ENCODE measurements at regions not wholly inside any gene's neighbourhood (a gene's known extent, or its start where the extent isn't known, plus 50 kb on each side); places are given as distances from the start of the nearest gene placed in this dataset.

GRCh38 chr12:41795910-41796309 lies 348.8 kb downstream of the GXYLT1 start:
- Mint-ChIP-seq H3K36me3 (no peaks in the 10 kb centered on the region), H3K4me1 (no peaks in the 10 kb centered on the region), H3K4me3 (no peak overlapping the region), H3K27ac (no peak overlapping the region), H3K27me3 (peaks cover 0 to 10% of the 10 kb centered on the region in 2 donors), H3K9me3 (peaks cover under 1 to 2% (median 1%) of the 10 kb centered on the region in 3 donors)
- no peaks in the 10 kb centered on the region for H3K9me3 ChIP-seq
- no peaks in the 10 kb centered on the region for H3K27me3 ChIP-seq (replicated peaks in 1 of 2; ENCODE audit: control insufficient read depth in 2 of 2, extremely low read depth in 1 of 2, insufficient read depth in 2 of 2, low read length in 1 of 2)
- ATAC-seq (replicated peaks in 1 of 4) (no peak), DNase-seq (no peak)
- H3K4me3 ChIP-seq (ENCODE audit: control insufficient read depth in 1 of 2, extremely low read depth in 1 of 2, low read length in 1 of 2), result no peak overlapping the region
- ChIA-PET POLR2A (no interaction called here), CTCF (no interaction called here)
- no peaks in the 10 kb centered on the region for H3K36me3 ChIP-seq (ENCODE audit: control insufficient read depth in 2 of 2, extremely low read depth in 1 of 2, insufficient read depth in 1 of 2, low read length in 1 of 2)
- no peak overlapping the region for H3K27ac ChIP-seq (ENCODE audit: low read length)
- no peaks in the 10 kb centered on the region for H3K4me1 ChIP-seq (ENCODE audit: control insufficient read depth in 1 of 2, extremely low read depth in 1 of 2, insufficient read depth in 2 of 2, low read length in 2 of 2)
- WGBS (ENCODE audit: insufficient coverage), result 87% methylated on average over 3 of the region's 5 CpGs

DNA sequence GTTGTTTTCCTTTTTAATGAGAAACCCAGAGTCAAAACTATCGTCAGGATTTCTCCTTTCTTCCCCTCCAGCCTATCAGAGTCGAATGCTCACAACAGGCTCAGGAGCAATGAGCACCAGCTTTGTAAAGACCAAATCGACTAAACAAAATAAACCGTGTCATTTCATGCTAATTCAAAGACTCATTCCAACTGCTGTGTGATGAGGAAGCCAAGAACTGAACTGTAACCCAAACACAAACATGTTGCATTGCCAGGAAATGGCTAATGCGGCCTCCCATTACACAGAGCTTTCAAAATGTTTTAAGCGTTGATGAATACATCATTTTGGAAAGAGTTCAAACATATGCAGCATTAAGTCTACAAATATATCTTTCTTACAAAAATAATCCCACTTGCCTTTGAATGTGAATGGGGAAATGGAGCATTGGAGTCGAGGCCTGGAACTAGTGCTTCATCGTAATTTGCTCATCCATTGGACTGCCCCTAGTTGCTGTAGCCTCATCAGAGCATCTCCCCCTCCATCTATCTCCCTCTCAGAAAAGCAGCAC lies 349.5 kb downstream of the GXYLT1 start:
- Mint-ChIP-seq H3K9me3 (peaks cover 4 to 5% (median 4%) of the 10 kb centered on the region in 3 donors), H3K27me3 (peaks cover 0 to 10% of the 10 kb centered on the region in 2 donors), H3K27ac (no peak overlapping the region), H3K36me3 (no peaks in the 10 kb centered on the region), H3K4me1 (no peaks in the 10 kb centered on the region), H3K4me3 (no peak overlapping the region)
- ATAC-seq (replicated peaks in 1 of 4) (no peak), DNase-seq (no peak)
- H3K27me3 ChIP-seq (replicated peaks in 1 of 2; ENCODE audit: control insufficient read depth in 2 of 2, extremely low read depth in 1 of 2, insufficient read depth in 2 of 2, low read length in 1 of 2), result no peaks in the 10 kb centered on the region
- H3K4me1 ChIP-seq (ENCODE audit: control insufficient read depth in 1 of 2, extremely low read depth in 1 of 2, insufficient read depth in 2 of 2, low read length in 2 of 2), result no peaks in the 10 kb centered on the region
- H3K4me3 ChIP-seq (ENCODE audit: control insufficient read depth in 1 of 2, extremely low read depth in 1 of 2, low read length in 1 of 2), result no peak overlapping the region
- H3K36me3 ChIP-seq (ENCODE audit: control insufficient read depth in 2 of 2, extremely low read depth in 1 of 2, insufficient read depth in 1 of 2, low read length in 1 of 2), result no peaks in the 10 kb centered on the region
- CTCF ChIA-PET, result no interaction called here
- no peak overlapping the region for H3K27ac ChIP-seq (ENCODE audit: low read length)
- POLR2A ChIA-PET, result no interaction called here
- no peaks in the 10 kb centered on the region for H3K9me3 ChIP-seq
- WGBS (ENCODE audit: insufficient coverage), result 14% methylated on average over 2 of the region's 8 CpGs

DNA sequence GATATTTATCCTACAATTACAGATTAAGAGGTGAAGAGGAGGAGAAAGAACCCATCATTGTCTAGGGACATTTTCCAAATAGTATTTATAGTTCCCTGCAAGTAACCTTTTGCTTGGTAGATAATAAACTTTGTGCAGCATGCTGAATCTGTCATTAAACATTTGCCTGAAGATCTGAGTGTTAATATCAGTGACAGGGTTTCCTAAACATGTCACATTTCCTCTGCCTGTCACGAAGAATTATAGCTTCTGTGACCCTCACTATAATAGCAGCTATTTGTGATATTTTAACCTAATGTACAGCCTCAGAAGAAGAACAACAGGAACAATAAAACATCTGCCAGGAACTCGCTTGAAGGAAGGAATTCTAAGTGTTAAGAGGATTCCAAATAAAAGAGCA lies 350.3 kb downstream of the GXYLT1 start:
- no peak overlapping the region for H3K4me3 ChIP-seq (ENCODE audit: control insufficient read depth in 1 of 2, extremely low read depth in 1 of 2, low read length in 1 of 2)
- ATAC-seq (replicated peaks in 1 of 4) (no peak), DNase-seq (no peak)
- Mint-ChIP-seq H3K27me3 (peaks cover 0 to 10% of the 10 kb centered on the region in 2 donors), H3K27ac (no peak overlapping the region), H3K36me3 (no peaks in the 10 kb centered on the region), H3K4me1 (no peaks in the 10 kb centered on the region), H3K4me3 (no peak overlapping the region), H3K9me3 (peaks cover 4 to 9% (median 5%) of the 10 kb centered on the region in 3 donors)
- no CpG with 5 or more reads among the region's 2 CpGs for WGBS (ENCODE audit: insufficient coverage)
- no peaks in the 10 kb centered on the region for H3K27me3 ChIP-seq (replicated peaks in 1 of 2; ENCODE audit: control insufficient read depth in 2 of 2, extremely low read depth in 1 of 2, insufficient read depth in 2 of 2, low read length in 1 of 2)
- no peaks in the 10 kb centered on the region for H3K36me3 ChIP-seq (ENCODE audit: control insufficient read depth in 2 of 2, extremely low read depth in 1 of 2, insufficient read depth in 1 of 2, low read length in 1 of 2)
- ChIA-PET CTCF (interaction anchor here in 1 of 2 donors (0.6 kb wide), 1 partner anchor 10 kb away, joined by 3 read pairs; no protein-coding TSS in a partner anchor), POLR2A (interaction anchor here in 1 of 2 donors (0.5 kb wide), 1 partner anchor 531 kb away, joined by 3 read pairs; no protein-coding TSS in a partner anchor)
- H3K4me1 ChIP-seq (ENCODE audit: control insufficient read depth in 1 of 2, extremely low read depth in 1 of 2, insufficient read depth in 2 of 2, low read length in 2 of 2), result no peaks in the 10 kb centered on the region
- H3K27ac ChIP-seq (ENCODE audit: low read length), result no peak overlapping the region
- H3K9me3 ChIP-seq, result no peaks in the 10 kb centered on the region

GRCh38 chr12:41784957-41785356 lies 359.7 kb downstream of the GXYLT1 start:
- Mint-ChIP-seq H3K4me3 (no peak overlapping the region), H3K27ac (no peak overlapping the region), H3K36me3 (no peaks in the 10 kb centered on the region), H3K4me1 (no peaks in the 10 kb centered on the region), H3K27me3 (peaks cover 0 to 2% of the 10 kb centered on the region in 2 donors), H3K9me3 (peaks cover 0 to 5% (median 0%) of the 10 kb centered on the region in 3 donors)
- Histone ChIP-seq H3K4me3 (ENCODE audit: control insufficient read depth in 1 of 2, extremely low read depth in 1 of 2, low read length in 1 of 2) (no peak overlapping the region), H3K27me3 (replicated peaks in 1 of 2; ENCODE audit: control insufficient read depth in 2 of 2, extremely low read depth in 1 of 2, insufficient read depth in 2 of 2, low read length in 1 of 2) (no peaks in the 10 kb centered on the region), H3K27ac (ENCODE audit: low read length) (no peak overlapping the region), H3K4me1 (ENCODE audit: control insufficient read depth in 1 of 2, extremely low read depth in 1 of 2, insufficient read depth in 2 of 2, low read length in 2 of 2) (no peaks in the 10 kb centered on the region), H3K9me3 (no peaks in the 10 kb centered on the region), H3K36me3 (ENCODE audit: control insufficient read depth in 2 of 2, extremely low read depth in 1 of 2, insufficient read depth in 1 of 2, low read length in 1 of 2) (no peaks in the 10 kb centered on the region)
- CTCF ChIA-PET, result no interaction called here
- WGBS (ENCODE audit: insufficient coverage), result no CpG with 5 or more reads among the region's 2 CpGs
- POLR2A ChIA-PET, result no interaction called here
- ATAC-seq (replicated peaks in 1 of 4), result no peak
- no peak for DNase-seq

DNA sequence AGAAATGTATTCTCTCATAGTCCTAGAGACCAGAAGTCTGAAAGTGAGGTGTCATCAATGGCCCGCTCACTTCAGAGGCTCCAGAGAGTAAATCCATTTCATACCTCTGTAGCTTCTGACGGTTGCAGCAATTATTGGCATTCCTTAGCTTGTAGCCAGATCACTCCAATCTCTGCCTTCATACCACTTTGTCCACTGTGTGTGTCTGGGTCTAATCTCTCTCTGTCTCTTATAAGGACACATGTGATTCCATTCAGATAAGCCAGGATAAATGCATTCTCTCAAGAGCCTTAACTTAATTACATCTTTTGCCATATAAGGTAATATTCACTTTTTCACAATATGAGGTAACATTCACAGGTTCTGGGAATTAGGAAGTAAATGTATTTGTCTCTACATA lies 365.7 kb downstream of the GXYLT1 start:
- no peak overlapping the region for H3K4me3 Mint-ChIP-seq
- H3K4me1 Mint-ChIP-seq, result no peaks in the 10 kb centered on the region
- peaks cover 0 to 3% of the 10 kb centered on the region in 2 donors for H3K27me3 Mint-ChIP-seq
- H3K9me3 Mint-ChIP-seq, result no peaks in the 10 kb centered on the region
- no peak overlapping the region for H3K4me3 ChIP-seq (ENCODE audit: control insufficient read depth in 1 of 2, extremely low read depth in 1 of 2, low read length in 1 of 2)
- ChIA-PET POLR2A (no interaction called here), CTCF (no interaction called here)
- no peaks in the 10 kb centered on the region for H3K27me3 ChIP-seq (replicated peaks in 1 of 2; ENCODE audit: control insufficient read depth in 2 of 2, extremely low read depth in 1 of 2, insufficient read depth in 2 of 2, low read length in 1 of 2)
- ATAC-seq (replicated peaks in 1 of 4) (no peak), DNase-seq (no peak)
- H3K36me3 ChIP-seq (ENCODE audit: control insufficient read depth in 2 of 2, extremely low read depth in 1 of 2, insufficient read depth in 1 of 2, low read length in 1 of 2), result no peaks in the 10 kb centered on the region
- no peak overlapping the region for H3K27ac ChIP-seq (ENCODE audit: low read length)
- H3K36me3 Mint-ChIP-seq, result no peaks in the 10 kb centered on the region
- WGBS (ENCODE audit: insufficient coverage), result 100% methylated on average over 1 of the region's 2 CpGs
- no peak overlapping the region for H3K27ac Mint-ChIP-seq
- H3K9me3 ChIP-seq, result no peaks in the 10 kb centered on the region
- H3K4me1 ChIP-seq (ENCODE audit: control insufficient read depth in 1 of 2, extremely low read depth in 1 of 2, insufficient read depth in 2 of 2, low read length in 2 of 2), result no peaks in the 10 kb centered on the region

DNA sequence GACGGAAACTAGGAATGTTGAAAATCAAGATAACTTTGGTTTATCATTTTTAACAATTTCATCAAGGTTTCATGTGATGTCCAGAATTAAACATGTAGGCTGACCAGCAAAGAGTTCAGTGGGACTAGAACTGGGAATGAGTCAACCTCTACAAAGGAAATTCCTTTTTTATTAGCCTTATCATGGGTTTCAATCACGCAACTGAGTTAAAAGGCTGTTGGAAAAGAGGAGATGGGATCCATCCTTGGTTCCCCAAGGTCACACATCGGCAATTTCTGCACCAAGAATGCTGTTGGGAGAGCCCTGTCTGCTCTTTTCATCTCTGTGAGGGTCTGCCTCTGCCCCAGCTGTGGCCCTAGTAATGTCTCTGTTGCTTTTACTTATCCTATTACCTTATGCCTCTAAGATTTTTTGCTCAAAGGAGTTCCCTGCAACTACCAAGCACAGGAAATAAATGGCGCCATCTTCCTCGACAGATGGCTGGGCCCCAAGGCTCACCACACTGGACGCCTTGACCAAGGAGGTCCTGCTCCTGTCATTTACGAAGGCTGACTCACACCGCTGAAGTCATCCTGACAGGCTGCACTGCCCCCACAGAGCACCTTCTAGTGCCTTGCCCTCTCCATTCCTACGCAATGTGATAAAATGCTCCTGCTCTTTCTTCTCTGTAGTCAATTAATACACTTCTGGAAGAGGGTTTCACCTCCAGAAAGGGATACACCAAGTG lies 367.4 kb downstream of the GXYLT1 start:
- POLR2A ChIA-PET, result no interaction called here
- H3K27ac ChIP-seq (ENCODE audit: low read length), result no peak overlapping the region
- no peak overlapping the region for H3K4me3 ChIP-seq (ENCODE audit: control insufficient read depth in 1 of 2, extremely low read depth in 1 of 2, low read length in 1 of 2)
- ATAC-seq (replicated peaks in 1 of 4) (no peak), DNase-seq (no peak)
- H3K4me3 Mint-ChIP-seq, result no peak overlapping the region
- no peaks in the 10 kb centered on the region for H3K27me3 ChIP-seq (replicated peaks in 1 of 2; ENCODE audit: control insufficient read depth in 2 of 2, extremely low read depth in 1 of 2, insufficient read depth in 2 of 2, low read length in 1 of 2)
- no peaks in the 10 kb centered on the region for H3K4me1 Mint-ChIP-seq
- CTCF ChIA-PET, result no interaction called here
- no peaks in the 10 kb centered on the region for H3K36me3 Mint-ChIP-seq
- no peaks in the 10 kb centered on the region for H3K9me3 ChIP-seq
- peaks cover 0 to 3% of the 10 kb centered on the region in 2 donors for H3K27me3 Mint-ChIP-seq
- 75% methylated on average over 6 of the region's 9 CpGs for WGBS (ENCODE audit: insufficient coverage)
- peaks cover 0 to 6% (median 2%) of the 10 kb centered on the region in 3 donors for H3K9me3 Mint-ChIP-seq
- no peaks in the 10 kb centered on the region for H3K4me1 ChIP-seq (ENCODE audit: control insufficient read depth in 1 of 2, extremely low read depth in 1 of 2, insufficient read depth in 2 of 2, low read length in 2 of 2)
- H3K27ac Mint-ChIP-seq, result no peak overlapping the region
- H3K36me3 ChIP-seq (ENCODE audit: control insufficient read depth in 2 of 2, extremely low read depth in 1 of 2, insufficient read depth in 1 of 2, low read length in 1 of 2), result no peaks in the 10 kb centered on the region

All from T-cell (primary cell).